Loucy (cell line): ENCODE measurements at regions not wholly inside any gene's neighbourhood (a gene's known extent, or its start where the extent isn't known, plus 50 kb on each side); places are given as distances from the start of the nearest gene placed in this dataset.

Experiments used
- H2AFZ ChIP-seq: fragments of 200-600 bp; sonication (generic); 2 replicates; pipeline ENCODE4 v1.6.0; 2016; ENCODE audit warnings: antibody characterized with exemption, mild to moderate bottlenecking, low read length, moderate library complexity
- H3F3A ChIP-seq: fragments of 200-600 bp; 2 replicates; pipeline ENCODE4 v1.6.0; 2016; ENCODE audit warnings: antibody characterized with exemption, low read depth, mild to moderate bottlenecking
- H3K27me3 ChIP-seq: fragments of 200-600 bp; sonication (generic); 2 replicates; pipeline ENCODE4 v1.6.1; 2014; ENCODE audit warnings: low read length, mild to moderate bottlenecking; ENCODE audit not compliant: insufficient read depth, poor library complexity, severe bottlenecking
- H3K36me3 ChIP-seq: fragments of 200-600 bp; sonication (generic); 2 replicates; pipeline ENCODE4 v1.6.1; 2016; ENCODE audit warnings: low read length; ENCODE audit not compliant: insufficient read depth
- H3K4me1 ChIP-seq: fragments of 200-600 bp; sonication (generic); 2 replicates; pipeline ENCODE4 v1.5.1; 2014; ENCODE audit warnings: low read length, mild to moderate bottlenecking; ENCODE audit not compliant: insufficient read depth, poor library complexity, severe bottlenecking
- H3K4me2 ChIP-seq: fragments of 200-600 bp; sonication (generic); 2 replicates; pipeline ENCODE4 v1.6.0; 2014; ENCODE audit warnings: antibody characterized with exemption, low read length, low read depth, mild to moderate bottlenecking; ENCODE audit not compliant: poor library complexity, severe bottlenecking
- H3K4me3 ChIP-seq: fragments of 200-600 bp; sonication (generic); 2 replicates; pipeline ENCODE4 v1.5.1; 2014; ENCODE audit warnings: low read length, mild to moderate bottlenecking, mixed read lengths; ENCODE audit not compliant: poor library complexity, severe bottlenecking
- H3K79me2 ChIP-seq: fragments of 200-600 bp; sonication (generic); 2 replicates; pipeline ENCODE4 v1.6.1; 2014; ENCODE audit warnings: low read length; ENCODE audit not compliant: insufficient read depth
- H3K9ac ChIP-seq: fragments of 200-600 bp; sonication (generic); 2 replicates; pipeline ENCODE4 v1.6.0; 2014; ENCODE audit warnings: mild to moderate bottlenecking, low read depth, low read length, moderate library complexity; ENCODE audit not compliant: poor library complexity, severe bottlenecking
- H3K9me2 ChIP-seq: fragments of 200-600 bp; sonication (generic); replicated peaks from 2 replicates; pipeline ENCODE4 v1.6.1; 2016; ENCODE audit warnings: low read depth, low read length, mixed read lengths
- H3K9me3 ChIP-seq: fragments of 200-600 bp; sonication (generic); 2 replicates; pipeline ENCODE4 v1.6.1; 2014; ENCODE audit warnings: mild to moderate bottlenecking, antibody characterized with exemption, low read length, low read depth; ENCODE audit not compliant: insufficient read depth
- H4K20me1 ChIP-seq: fragments of 200-600 bp; sonication (generic); 2 replicates; pipeline ENCODE4 v1.6.0; 2014; ENCODE audit warnings: antibody characterized with exemption, low read length, mild to moderate bottlenecking; ENCODE audit not compliant: insufficient read depth, poor library complexity, severe bottlenecking
- CTCF ChIP-seq: fragments of 200-600 bp; sonication (generic); conservative IDR thresholded peaks from 2 replicates; pipeline ENCODE4 v1.5.1; 2014; ENCODE audit warnings: mild to moderate bottlenecking, antibody characterized with exemption, low read length
- EZH2phosphoT487 ChIP-seq: fragments of 200-600 bp; IDR thresholded peaks from 2 replicates; pipeline ENCODE4 v1.6.1; 2018; ENCODE audit warnings: antibody characterized with exemption, mild to moderate bottlenecking, moderate library complexity, borderline replicate concordance

- Histone ChIP-seq H3K9ac (no peak overlapping the region), H3K4me2 (no peak overlapping the region), H3F3A (no peaks in the 10 kb centered on the region), H4K20me1 (no peaks in the 10 kb centered on the region), H3K4me3 (no peak overlapping the region), H3K9me3 (no peaks in the 10 kb centered on the region), H3K27me3 (no peaks in the 10 kb centered on the region), H3K4me1 (no peaks in the 10 kb centered on the region), H3K9me2 (no peaks in the 10 kb centered on the region), H3K36me3 (no peaks in the 10 kb centered on the region), H2AFZ (no peak overlapping the region), H3K79me2 (no peaks in the 10 kb centered on the region)
- TF ChIP-seq EZH2phosphoT487 (no peak), CTCF (no peak)
Measured at GRCh38 chr11:119521551-119521950, 98.6 kb upstream of the THY1 start.

- Histone ChIP-seq H2AFZ (no peak overlapping the region), H3K27me3 (no peaks in the 10 kb centered on the region), H3F3A (no peaks in the 10 kb centered on the region), H4K20me1 (no peaks in the 10 kb centered on the region), H3K9ac (no peak overlapping the region), H3K9me2 (no peaks in the 10 kb centered on the region), H3K4me1 (no peaks in the 10 kb centered on the region), H3K9me3 (no peaks in the 10 kb centered on the region), H3K4me3 (no peak overlapping the region), H3K79me2 (no peaks in the 10 kb centered on the region), H3K36me3 (no peaks in the 10 kb centered on the region), H3K4me2 (no peak overlapping the region)
- TF ChIP-seq CTCF (no peak), EZH2phosphoT487 (no peak)
Measured at GRCh38 chr11:119520966-119521365, 98.0 kb upstream of the THY1 start.

- no peaks in the 10 kb centered on the region for H4K20me1 ChIP-seq
- H3F3A ChIP-seq, result no peaks in the 10 kb centered on the region
- no peak overlapping the region for H3K4me2 ChIP-seq
- no peaks in the 10 kb centered on the region for H3K27me3 ChIP-seq
- no peaks in the 10 kb centered on the region for H3K9me3 ChIP-seq
- no peaks in the 10 kb centered on the region for H3K9me2 ChIP-seq
- H3K9ac ChIP-seq, result no peak overlapping the region
- H2AFZ ChIP-seq, result no peak overlapping the region
- TF ChIP-seq CTCF (no peak), EZH2phosphoT487 (no peak)
- H3K79me2 ChIP-seq, result no peaks in the 10 kb centered on the region
- H3K36me3 ChIP-seq, result no peaks in the 10 kb centered on the region
- no peak overlapping the region for H3K4me3 ChIP-seq
- no peaks in the 10 kb centered on the region for H3K4me1 ChIP-seq
Measured at GRCh38 chr11:119520400-119520799, 97.4 kb upstream of the THY1 start.
